Activated naive CD8-positive, alpha-beta T cell treated with anti-CD3 and anti-CD28 coated beads, Interleukin-2, amount 50 U/mL, for 24 hours (primary cell): ENCODE measurements at regions not wholly inside any gene's neighbourhood (a gene's known extent, or its start where the extent isn't known, plus 50 kb on each side); places are given as distances from the start of the nearest gene placed in this dataset.

Experiments used
- ATAC-seq: fragments of 150-1000 bp; cut with Tn5 transposase; one replicate; pipeline ENCODE4 v1.10.0; 2021
- DNase-seq: peaks from one replicate; pipeline ENCODE4 v3.0.0; 2021
- H3K27ac Mint-ChIP-seq: one replicate; pipeline ENCODE4 v1.8.0; 2021; ENCODE audit warnings: mild to moderate bottlenecking, mixed read lengths
- H3K27me3 Mint-ChIP-seq: one replicate; pipeline ENCODE4 v1.8.0; 2021; ENCODE audit warnings: mixed read lengths
- H3K36me3 Mint-ChIP-seq: one replicate; pipeline ENCODE4 v1.8.0; 2021; ENCODE audit warnings: low read depth, mixed read lengths
- H3K4me1 Mint-ChIP-seq: one replicate; pipeline ENCODE4 v1.8.0; 2021; ENCODE audit warnings: mixed read lengths
- H3K4me3 Mint-ChIP-seq: one replicate; pipeline ENCODE4 v1.8.0; 2021; ENCODE audit warnings: mild to moderate bottlenecking, moderate library complexity, mixed read lengths
- H3K9me3 Mint-ChIP-seq: one replicate; pipeline ENCODE4 v1.8.0; 2021; ENCODE audit warnings: mixed read lengths

DNA sequence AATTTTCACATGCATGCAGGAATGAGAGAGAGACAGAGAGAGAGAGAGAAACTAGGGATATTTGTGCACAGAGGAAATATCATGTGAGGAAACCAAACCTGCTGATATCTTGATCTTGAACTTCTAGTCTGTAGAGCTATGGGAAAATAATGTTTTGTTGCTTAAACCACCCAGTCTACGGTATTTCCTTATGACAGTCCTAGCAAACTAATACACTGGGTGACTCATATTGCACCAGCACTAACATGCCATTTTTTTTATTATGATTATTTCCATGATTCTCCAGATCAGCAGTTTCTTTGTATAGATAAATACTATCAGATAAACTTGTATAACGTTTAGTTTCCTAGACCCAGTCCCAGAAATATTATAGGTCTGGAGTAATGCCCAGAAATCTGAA is 1259.0 kb downstream of the ZPLD1 start:
- H3K27ac Mint-ChIP-seq: no peak overlapping the region
- H3K9me3 Mint-ChIP-seq: peaks cover 18% of the 10 kb centered on the region
- DNase-seq: no peak
- H3K4me1 Mint-ChIP-seq: no peaks in the 10 kb centered on the region
- no peaks in the 10 kb centered on the region for H3K27me3 Mint-ChIP-seq
- H3K4me3 Mint-ChIP-seq: no peak overlapping the region
- no peak for ATAC-seq
- H3K36me3 Mint-ChIP-seq: no peaks in the 10 kb centered on the region

GRCh38 chr3:103698646-103699045 is 1263.8 kb downstream of the ZPLD1 start:
- Mint-ChIP-seq H3K9me3 (peaks cover 4% of the 10 kb centered on the region), H3K4me1 (no peaks in the 10 kb centered on the region), H3K36me3 (no peaks in the 10 kb centered on the region), H3K4me3 (no peak overlapping the region), H3K27me3 (no peaks in the 10 kb centered on the region), H3K27ac (no peak overlapping the region)
- no peak for ATAC-seq
- DNase-seq: no peak

GRCh38 chr3:103699228-103699627 is 1264.4 kb downstream of the ZPLD1 start:
- Mint-ChIP-seq H3K4me1 (no peaks in the 10 kb centered on the region), H3K4me3 (no peak overlapping the region), H3K27ac (no peak overlapping the region), H3K27me3 (no peaks in the 10 kb centered on the region), H3K9me3 (peaks cover 4% of the 10 kb centered on the region), H3K36me3 (no peaks in the 10 kb centered on the region)
- ATAC-seq: no peak
- no peak for DNase-seq

GRCh38 chr3:103705641-103706040 is 1270.8 kb downstream of the ZPLD1 start:
- H3K27me3 Mint-ChIP-seq: no peaks in the 10 kb centered on the region
- H3K4me3 Mint-ChIP-seq: no peak overlapping the region
- no peaks in the 10 kb centered on the region for H3K36me3 Mint-ChIP-seq
- DNase-seq (no peak), ATAC-seq (no peak)
- H3K27ac Mint-ChIP-seq: no peak overlapping the region
- no peaks in the 10 kb centered on the region for H3K4me1 Mint-ChIP-seq
- H3K9me3 Mint-ChIP-seq: no peaks in the 10 kb centered on the region

DNA sequence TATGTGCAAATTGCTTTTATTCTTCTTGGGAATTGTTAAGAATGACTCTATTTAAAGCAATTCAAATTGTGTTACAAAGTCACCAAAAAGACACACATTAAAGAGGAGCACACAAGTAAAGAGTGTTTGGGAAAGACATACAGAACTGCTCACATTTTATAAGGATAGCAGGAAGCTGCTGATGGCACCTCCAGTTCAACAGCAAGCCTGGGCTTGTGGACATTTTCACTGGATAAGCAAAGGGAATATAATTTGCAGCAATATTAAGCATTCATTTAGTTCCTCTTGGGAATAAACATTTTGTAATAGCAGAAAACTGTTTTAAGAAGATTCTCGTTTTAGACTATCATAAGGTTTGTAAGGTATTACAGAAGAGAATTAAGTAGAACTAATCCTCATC is 1271.9 kb downstream of the ZPLD1 start:
- H3K9me3 Mint-ChIP-seq: no peaks in the 10 kb centered on the region
- H3K36me3 Mint-ChIP-seq: no peaks in the 10 kb centered on the region
- no peaks in the 10 kb centered on the region for H3K27me3 Mint-ChIP-seq
- no peaks in the 10 kb centered on the region for H3K4me1 Mint-ChIP-seq
- no peak overlapping the region for H3K4me3 Mint-ChIP-seq
- DNase-seq: no peak
- H3K27ac Mint-ChIP-seq: no peak overlapping the region
- ATAC-seq: no peak

DNA sequence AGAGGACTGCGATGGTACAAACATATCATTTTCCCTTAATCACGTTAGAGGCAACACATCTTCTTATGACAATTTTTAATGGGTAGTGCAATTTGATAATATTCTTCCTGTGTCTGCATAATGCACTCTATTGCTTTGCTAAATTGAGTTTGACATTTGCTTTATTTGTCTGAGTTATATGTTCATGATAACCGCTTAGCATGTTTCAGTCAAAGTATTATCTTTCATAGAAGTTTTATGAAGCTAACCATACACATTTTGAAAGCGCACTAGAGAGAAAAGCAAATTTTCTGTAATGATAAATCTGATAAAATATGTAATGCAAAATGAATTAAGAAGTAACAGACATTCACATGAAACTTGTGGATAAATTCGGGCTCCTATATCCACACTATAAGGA is 1276.9 kb downstream of the ZPLD1 start:
- DNase-seq: no peak
- Mint-ChIP-seq H3K27ac (no peak overlapping the region), H3K36me3 (no peaks in the 10 kb centered on the region), H3K4me1 (no peaks in the 10 kb centered on the region), H3K27me3 (no peaks in the 10 kb centered on the region), H3K4me3 (no peak overlapping the region), H3K9me3 (peaks cover 4% of the 10 kb centered on the region)
- ATAC-seq: no peak

- no peaks in the 10 kb centered on the region for H3K36me3 Mint-ChIP-seq
Observed at GRCh38 chr3:103712320-103713008, 1277.6 kb downstream of the ZPLD1 start.

GRCh38 chr3:103729547-103729946 is 1294.7 kb downstream of the ZPLD1 start:
- DNase-seq (no peak), ATAC-seq (no peak)
- no peaks in the 10 kb centered on the region for H3K4me1 Mint-ChIP-seq
- H3K9me3 Mint-ChIP-seq: peaks cover 4% of the 10 kb centered on the region
- H3K4me3 Mint-ChIP-seq: no peak overlapping the region
- H3K36me3 Mint-ChIP-seq: no peaks in the 10 kb centered on the region
- no peak overlapping the region for H3K27ac Mint-ChIP-seq
- H3K27me3 Mint-ChIP-seq: no peaks in the 10 kb centered on the region

More at GRCh38 chr3:103712320-103713008, 1277.6 kb downstream of the ZPLD1 start:
- DNase-seq (no peak), ATAC-seq (no peak)
- H3K9me3 Mint-ChIP-seq: peaks cover 6% of the 10 kb centered on the region
- no peaks in the 10 kb centered on the region for H3K4me1 Mint-ChIP-seq
- no peak overlapping the region for H3K27ac Mint-ChIP-seq
- no peaks in the 10 kb centered on the region for H3K27me3 Mint-ChIP-seq
- no peak overlapping the region for H3K4me3 Mint-ChIP-seq

GRCh38 chr3:103730744-103731143 is 1295.9 kb downstream of the ZPLD1 start:
- no peaks in the 10 kb centered on the region for H3K36me3 Mint-ChIP-seq
- H3K4me3 Mint-ChIP-seq: no peak overlapping the region
- H3K27ac Mint-ChIP-seq: no peak overlapping the region
- H3K4me1 Mint-ChIP-seq: no peaks in the 10 kb centered on the region
- no peaks in the 10 kb centered on the region for H3K27me3 Mint-ChIP-seq
- H3K9me3 Mint-ChIP-seq: peaks cover 4% of the 10 kb centered on the region
- ATAC-seq (no peak), DNase-seq (no peak)

DNA sequence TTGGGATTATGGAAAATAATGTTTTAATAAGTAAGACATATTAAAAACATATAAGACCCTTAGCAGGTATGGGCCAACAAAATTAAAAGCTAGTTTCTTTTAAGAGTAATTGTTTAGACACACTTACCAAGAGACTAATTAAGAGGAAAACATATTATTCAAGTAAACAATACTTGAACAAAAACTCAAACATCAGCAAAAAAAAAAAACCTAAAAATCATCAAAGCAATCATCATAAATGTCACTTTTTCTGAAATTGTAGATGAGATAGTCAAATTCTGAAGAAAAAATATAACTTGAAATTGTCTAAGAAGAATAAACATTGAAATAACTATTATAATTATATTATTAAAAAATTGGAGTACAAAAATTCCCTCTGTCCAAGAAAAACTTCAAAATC is 1318.2 kb downstream of the ZPLD1 start:
- Mint-ChIP-seq H3K9me3 (peaks cover 6% of the 10 kb centered on the region), H3K36me3 (no peaks in the 10 kb centered on the region), H3K27me3 (no peaks in the 10 kb centered on the region), H3K4me3 (no peak overlapping the region), H3K4me1 (no peaks in the 10 kb centered on the region), H3K27ac (no peak overlapping the region)
- no peak for ATAC-seq
- no peak for DNase-seq

DNA sequence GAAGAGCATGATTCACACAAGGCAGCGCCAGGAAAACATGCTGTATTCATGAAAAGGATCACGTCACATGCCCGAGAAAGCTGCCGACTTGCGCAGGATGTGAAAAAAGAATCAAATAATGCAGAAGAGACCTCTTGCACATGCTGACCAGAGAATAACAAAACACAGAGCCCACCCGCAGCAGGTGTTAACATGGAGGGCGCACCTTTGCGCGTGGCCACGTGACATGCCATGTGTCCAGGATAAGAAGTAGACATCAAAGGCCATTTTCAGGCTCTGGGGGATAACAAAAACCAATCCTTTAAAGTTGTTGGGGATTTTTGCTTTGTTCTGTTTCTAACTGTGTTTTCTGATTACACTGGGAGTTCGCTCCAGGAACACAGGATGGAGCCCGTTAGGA is 1332.8 kb downstream of the ZPLD1 start:
- H3K9me3 Mint-ChIP-seq: peaks cover 13% of the 10 kb centered on the region
- no peaks in the 10 kb centered on the region for H3K4me1 Mint-ChIP-seq
- H3K4me3 Mint-ChIP-seq: no peak overlapping the region
- no peaks in the 10 kb centered on the region for H3K27me3 Mint-ChIP-seq
- no peak for DNase-seq
- H3K36me3 Mint-ChIP-seq: no peaks in the 10 kb centered on the region
- H3K27ac Mint-ChIP-seq: no peak overlapping the region
- ATAC-seq: no peak

- Mint-ChIP-seq H3K36me3 (no peaks in the 10 kb centered on the region), H3K4me1 (no peaks in the 10 kb centered on the region), H3K4me3 (no peak overlapping the region), H3K9me3 (peaks cover 5% of the 10 kb centered on the region), H3K27ac (no peak overlapping the region), H3K27me3 (no peaks in the 10 kb centered on the region)
- ATAC-seq (no peak), DNase-seq (no peak)
Observed at GRCh38 chr3:103785017-103785416, 1350.2 kb downstream of the ZPLD1 start.

DNA sequence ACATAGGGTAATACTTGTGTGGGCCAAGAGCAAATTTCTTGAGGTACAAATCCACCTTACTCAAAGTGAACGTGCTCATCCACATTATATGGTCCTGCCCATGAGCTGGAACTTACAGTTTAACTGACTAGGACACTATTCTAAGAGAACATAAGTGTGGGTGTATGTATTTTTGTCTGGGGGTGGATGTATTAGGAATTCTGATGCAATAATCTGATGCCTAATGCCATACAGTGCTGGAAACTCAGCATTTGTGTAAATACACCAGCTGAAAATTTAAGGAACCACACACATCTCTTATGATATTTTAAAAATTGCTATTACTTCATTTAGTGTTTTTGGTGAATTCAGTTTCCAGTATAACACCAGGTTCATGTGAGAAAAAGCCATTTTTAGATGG is 1350.7 kb downstream of the ZPLD1 start:
- ATAC-seq: no peak
- no peak overlapping the region for H3K4me3 Mint-ChIP-seq

GRCh38 chr3:103786296-103786695 is 1351.5 kb downstream of the ZPLD1 start:
- no peak for DNase-seq
- no peaks in the 10 kb centered on the region for H3K4me1 Mint-ChIP-seq
- no peak overlapping the region for H3K27ac Mint-ChIP-seq

More for the DNA sequence above, 1350.7 kb downstream of the ZPLD1 start:
- DNase-seq: no peak
- Mint-ChIP-seq H3K27me3 (no peaks in the 10 kb centered on the region), H3K36me3 (no peaks in the 10 kb centered on the region), H3K4me1 (no peaks in the 10 kb centered on the region), H3K27ac (no peak overlapping the region), H3K9me3 (peaks cover 5% of the 10 kb centered on the region)

GRCh38 chr3:103787164-103787871 is 1352.5 kb downstream of the ZPLD1 start:
- no peak for ATAC-seq
- Mint-ChIP-seq H3K9me3 (peaks cover 5% of the 10 kb centered on the region), H3K27me3 (no peaks in the 10 kb centered on the region), H3K36me3 (no peaks in the 10 kb centered on the region), H3K4me3 (no peak overlapping the region), H3K27ac (no peak overlapping the region), H3K4me1 (no peaks in the 10 kb centered on the region)
- no peak for DNase-seq

More at GRCh38 chr3:103786296-103786695, 1351.5 kb downstream of the ZPLD1 start:
- H3K4me3 Mint-ChIP-seq: no peak overlapping the region
- no peaks in the 10 kb centered on the region for H3K36me3 Mint-ChIP-seq
- no peak for ATAC-seq
- H3K9me3 Mint-ChIP-seq: peaks cover 5% of the 10 kb centered on the region
- H3K27me3 Mint-ChIP-seq: no peaks in the 10 kb centered on the region
